ENCODE measurements at regions not wholly inside any gene's neighbourhood (a gene's known extent, or its start where the extent isn't known, plus 50 kb on each side); places are given as distances from the start of the nearest gene placed in this dataset.

DNA sequence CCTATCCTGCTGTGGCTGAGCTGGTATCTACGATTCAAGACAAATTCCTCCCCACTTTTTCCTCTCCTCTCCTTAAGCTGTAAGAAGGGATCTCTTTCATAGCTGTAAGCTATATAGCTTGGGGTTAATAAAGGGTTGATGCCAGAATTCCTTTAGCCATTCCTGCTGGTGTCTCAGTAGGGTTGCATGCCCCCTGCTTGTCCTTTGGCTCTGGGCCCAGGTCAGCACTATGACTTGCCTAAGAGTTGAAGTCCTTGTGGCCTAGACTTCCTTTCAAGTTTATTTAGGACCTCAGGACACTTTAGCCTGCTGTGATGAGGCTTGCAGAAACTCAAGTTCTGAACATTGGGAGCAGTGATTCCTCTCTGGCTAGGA, 270.0 kb downstream of the AMY1C start:
- TF ChIP-seq, protein P1, sequence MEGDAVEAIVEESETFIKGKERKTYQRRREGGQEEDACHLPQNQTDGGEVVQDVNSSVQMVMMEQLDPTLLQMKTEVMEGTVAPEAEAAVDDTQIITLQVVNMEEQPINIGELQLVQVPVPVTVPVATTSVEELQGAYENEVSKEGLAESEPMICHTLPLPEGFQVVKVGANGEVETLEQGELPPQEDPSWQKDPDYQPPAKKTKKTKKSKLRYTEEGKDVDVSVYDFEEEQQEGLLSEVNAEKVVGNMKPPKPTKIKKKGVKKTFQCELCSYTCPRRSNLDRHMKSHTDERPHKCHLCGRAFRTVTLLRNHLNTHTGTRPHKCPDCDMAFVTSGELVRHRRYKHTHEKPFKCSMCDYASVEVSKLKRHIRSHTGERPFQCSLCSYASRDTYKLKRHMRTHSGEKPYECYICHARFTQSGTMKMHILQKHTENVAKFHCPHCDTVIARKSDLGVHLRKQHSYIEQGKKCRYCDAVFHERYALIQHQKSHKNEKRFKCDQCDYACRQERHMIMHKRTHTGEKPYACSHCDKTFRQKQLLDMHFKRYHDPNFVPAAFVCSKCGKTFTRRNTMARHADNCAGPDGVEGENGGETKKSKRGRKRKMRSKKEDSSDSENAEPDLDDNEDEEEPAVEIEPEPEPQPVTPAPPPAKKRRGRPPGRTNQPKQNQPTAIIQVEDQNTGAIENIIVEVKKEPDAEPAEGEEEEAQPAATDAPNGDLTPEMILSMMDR (IDR thresholded peaks at IDR 0.05; ENCODE audit: low read depth, low read length), result no peak
- no peak for TF ChIP-seq EZH2phosphoT487 (IDR thresholded peaks at IDR 0.05; ENCODE audit: low read depth)

Measured in OCI-LY3 (cell line).